Gastroesophageal sphincter (tissue), 3 donors: ENCODE measurements at regions not wholly inside any gene's neighbourhood (a gene's known extent, or its start where the extent isn't known, plus 50 kb on each side); places are given as distances from the start of the nearest gene placed in this dataset.

ENCODE experiments used
- EP300 ChIP-seq: sonication (generic); formaldehyde crosslinking; IDR thresholded peaks from one replicate; pipeline ENCODE4 v1.6.1; 2017; ENCODE audit warnings: antibody characterized with exemption, mild to moderate bottlenecking
- POLR2A ChIP-seq, 2 donors: fragments of 450-650 bp; IDR thresholded peaks; one replicate each; pipeline ENCODE4 v1.6.1; 2017; ENCODE audit warnings: antibody characterized with exemption in 2 of 2, mild to moderate bottlenecking in 2 of 2, moderate library complexity in 1 of 2
- POLR2AphosphoS5 ChIP-seq: sonication (generic); formaldehyde crosslinking; IDR thresholded peaks from one replicate; pipeline ENCODE4 v1.6.1; 2017; ENCODE audit warnings: antibody characterized with exemption
- TF ChIP-seq, protein P1 (sequence below), 4 experiments: fragments of 200-600 bp in 2 of 4; fragments of 450-650 bp in 2 of 4; sonication (generic) in 1 of 4; IDR thresholded peaks; one replicate each; pipeline ENCODE4 v1.5.1; 2017 to 2019; ENCODE audit warnings: antibody characterized with exemption in 4 of 4, mild to moderate bottlenecking in 2 of 4, moderate library complexity in 2 of 4

DNA sequence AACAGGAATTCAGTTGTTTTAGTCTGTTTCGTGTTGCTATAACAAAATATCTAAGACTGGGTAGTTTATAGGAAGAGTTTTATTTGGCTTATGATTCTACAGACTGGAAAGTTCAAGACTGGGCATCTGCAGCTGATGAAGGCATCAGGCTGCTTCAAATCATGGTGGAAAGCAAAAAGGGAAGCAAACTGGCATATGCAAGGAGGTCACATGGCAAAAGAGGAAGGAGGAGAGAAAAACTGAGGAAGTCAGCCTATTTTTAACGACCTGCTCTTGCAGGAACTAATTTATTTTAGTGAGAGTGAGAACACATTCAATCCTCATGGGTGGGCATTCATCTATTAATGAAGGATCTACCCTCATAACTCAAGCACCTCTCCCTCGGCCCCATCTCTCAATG lies 363.1 kb upstream of the HS3ST1 start:
- no peak for TF ChIP-seq EP300
- TF ChIP-seq POLR2AphosphoS5: no peak
- TF ChIP-seq, protein P1, sequence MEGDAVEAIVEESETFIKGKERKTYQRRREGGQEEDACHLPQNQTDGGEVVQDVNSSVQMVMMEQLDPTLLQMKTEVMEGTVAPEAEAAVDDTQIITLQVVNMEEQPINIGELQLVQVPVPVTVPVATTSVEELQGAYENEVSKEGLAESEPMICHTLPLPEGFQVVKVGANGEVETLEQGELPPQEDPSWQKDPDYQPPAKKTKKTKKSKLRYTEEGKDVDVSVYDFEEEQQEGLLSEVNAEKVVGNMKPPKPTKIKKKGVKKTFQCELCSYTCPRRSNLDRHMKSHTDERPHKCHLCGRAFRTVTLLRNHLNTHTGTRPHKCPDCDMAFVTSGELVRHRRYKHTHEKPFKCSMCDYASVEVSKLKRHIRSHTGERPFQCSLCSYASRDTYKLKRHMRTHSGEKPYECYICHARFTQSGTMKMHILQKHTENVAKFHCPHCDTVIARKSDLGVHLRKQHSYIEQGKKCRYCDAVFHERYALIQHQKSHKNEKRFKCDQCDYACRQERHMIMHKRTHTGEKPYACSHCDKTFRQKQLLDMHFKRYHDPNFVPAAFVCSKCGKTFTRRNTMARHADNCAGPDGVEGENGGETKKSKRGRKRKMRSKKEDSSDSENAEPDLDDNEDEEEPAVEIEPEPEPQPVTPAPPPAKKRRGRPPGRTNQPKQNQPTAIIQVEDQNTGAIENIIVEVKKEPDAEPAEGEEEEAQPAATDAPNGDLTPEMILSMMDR (IDR thresholded peaks at IDR 0.05): no peak
- no peak for TF ChIP-seq POLR2A (IDR thresholded peaks at IDR 0.05)
